Body of pancreas (tissue), 4 donors: ENCODE measurements at regions not wholly inside any gene's neighbourhood (a gene's known extent, or its start where the extent isn't known, plus 50 kb on each side); places are given as distances from the start of the nearest gene placed in this dataset.
A peak's percentile ranks its signal among the peaks of the same experiment; 100 is the strongest.

Experiments
- ATAC-seq: fragments of 150-250 bp; one replicate; pipeline ENCODE4 v1.9.1; 2016
- DNase-seq, 4 donors: peaks; one replicate each; pipeline ENCODE4 v3.0.0-alpha.2; 2019
- H3K27ac ChIP-seq, 4 donors: fragments of 200-600 bp; sonication (generic); 1 replicate in 3 of 4; 2 replicates in 1 of 4; pipeline versions ENCODE4 v1.5.1 to v1.6.1; 2016 to 2019; ENCODE audit warnings: mild to moderate bottlenecking in 1 of 4, mixed read lengths in 1 of 4, moderate library complexity in 1 of 4
- H3K27me3 ChIP-seq, 2 donors: fragments of 200-600 bp; sonication (generic); one replicate each; pipeline ENCODE4 v1.6.0; 2016; ENCODE audit warnings: mild to moderate bottlenecking in 1 of 2
- H3K36me3 ChIP-seq, 2 donors: fragments of 200-600 bp; sonication (generic); replicated peaks in 1 of 2; 2 replicates each; pipeline ENCODE4 v1.5.1; 2016; ENCODE audit warnings: low read depth in 2 of 2; ENCODE audit not compliant: insufficient read depth in 1 of 2
- H3K4me1 ChIP-seq: fragments of 200-600 bp; sonication (generic); one replicate; pipeline ENCODE4 v1.6.0; 2016
- H3K4me3 ChIP-seq, 2 donors: fragments of 200-600 bp; sonication (generic); 1 replicate in 1 of 2; 2 replicates in 1 of 2; pipeline ENCODE4 v1.5.1; 2016 to 2019
- H3K9me3 ChIP-seq, 3 donors: fragments of 200-600 bp; sonication (generic); 1 replicate in 2 of 3; 2 replicates in 1 of 3; pipeline ENCODE4 v1.5.1; 2016
- POLR2A ChIP-seq, 3 donors: fragments of 450-650 bp; IDR thresholded peaks; one replicate each; pipeline ENCODE4 v1.6.1; 2016; ENCODE audit warnings: antibody characterized with exemption in 3 of 3, mild to moderate bottlenecking in 2 of 3
- WGBS, 2 donors: methylation state at CpG; one replicate each; pipeline ENCODE4 v1.1.5; 2017; 5-methylcytosine and 5-hydroxymethylcytosine counted together
- intact Hi-C: fragments of 100-400 bp; cut with DNase I; formaldehyde crosslinking; loops from one replicate; pipeline ENCODE4 v1.15.1; 2023
- TF ChIP-seq, protein P1 (sequence below), 7 experiments: fragments of 450-650 bp in 4 of 7; fragments of 200-600 bp in 3 of 7; sonication (generic) in 3 of 7; IDR thresholded peaks; one replicate each; pipeline ENCODE4 v1.5.1; 2016 to 2019; ENCODE audit warnings: antibody characterized with exemption in 7 of 7

GRCh38 chr5:67996596-67996995 lies 219.0 kb upstream of the PIK3R1 start:
- no peak for TF ChIP-seq POLR2A (IDR thresholded peaks at IDR 0.05)
- TF ChIP-seq, protein P1, sequence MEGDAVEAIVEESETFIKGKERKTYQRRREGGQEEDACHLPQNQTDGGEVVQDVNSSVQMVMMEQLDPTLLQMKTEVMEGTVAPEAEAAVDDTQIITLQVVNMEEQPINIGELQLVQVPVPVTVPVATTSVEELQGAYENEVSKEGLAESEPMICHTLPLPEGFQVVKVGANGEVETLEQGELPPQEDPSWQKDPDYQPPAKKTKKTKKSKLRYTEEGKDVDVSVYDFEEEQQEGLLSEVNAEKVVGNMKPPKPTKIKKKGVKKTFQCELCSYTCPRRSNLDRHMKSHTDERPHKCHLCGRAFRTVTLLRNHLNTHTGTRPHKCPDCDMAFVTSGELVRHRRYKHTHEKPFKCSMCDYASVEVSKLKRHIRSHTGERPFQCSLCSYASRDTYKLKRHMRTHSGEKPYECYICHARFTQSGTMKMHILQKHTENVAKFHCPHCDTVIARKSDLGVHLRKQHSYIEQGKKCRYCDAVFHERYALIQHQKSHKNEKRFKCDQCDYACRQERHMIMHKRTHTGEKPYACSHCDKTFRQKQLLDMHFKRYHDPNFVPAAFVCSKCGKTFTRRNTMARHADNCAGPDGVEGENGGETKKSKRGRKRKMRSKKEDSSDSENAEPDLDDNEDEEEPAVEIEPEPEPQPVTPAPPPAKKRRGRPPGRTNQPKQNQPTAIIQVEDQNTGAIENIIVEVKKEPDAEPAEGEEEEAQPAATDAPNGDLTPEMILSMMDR (IDR thresholded peaks at IDR 0.05), result no peak
- 82 to 83% methylated on average over 10 of the region's 10 CpGs for WGBS, 2 donors
- Histone ChIP-seq H3K27me3 (no peaks in the 10 kb centered on the region), H3K4me3 (no peak overlapping the region), H3K36me3 (no peaks in the 10 kb centered on the region), H3K9me3 (no peaks in the 10 kb centered on the region), H3K27ac (no peak overlapping the region), H3K4me1 (no peaks in the 10 kb centered on the region)
- ATAC-seq (no peak), DNase-seq (no peak)
- intact Hi-C loops, result no loop called here

DNA sequence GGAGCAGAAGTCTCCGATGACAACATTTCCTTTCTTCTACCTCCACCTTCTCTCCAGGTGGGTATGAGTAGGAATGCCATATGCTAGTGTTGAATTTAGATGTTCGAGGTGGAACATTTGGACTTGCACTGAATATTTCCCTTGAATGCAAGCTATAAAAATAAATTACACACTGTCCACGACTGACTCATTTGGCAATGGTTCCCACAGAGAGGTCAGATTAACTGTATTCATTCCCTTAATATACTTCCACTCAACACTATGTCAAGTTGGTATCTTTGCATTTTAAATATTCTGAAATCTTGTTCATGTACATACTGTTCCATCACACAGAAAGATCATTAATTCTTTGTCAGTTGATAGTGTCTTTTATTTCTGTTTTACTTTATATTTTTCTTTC lies 222.6 kb upstream of the PIK3R1 start:
- ATAC-seq, result no peak
- no peaks in the 10 kb centered on the region for H3K4me1 ChIP-seq
- WGBS, 2 donors, result 48 to 51% methylated on average over 3 of the region's 3 CpGs

GRCh38 chr5:67989456-67989855 lies 226.1 kb upstream of the PIK3R1 start:
- Histone ChIP-seq H3K4me3 (no peak overlapping the region), H3K27ac (no peak overlapping the region), H3K4me1 (no peaks in the 10 kb centered on the region), H3K27me3 (no peaks in the 10 kb centered on the region), H3K9me3 (no peaks in the 10 kb centered on the region), H3K36me3 (no peaks in the 10 kb centered on the region)
- no peak for ATAC-seq
- peak in 1 of 4 donors; percentile 16 for DNase-seq
- intact Hi-C loops, result no loop called here
- WGBS, 2 donors, result 81 to 82% methylated on average over 2 of the region's 2 CpGs
- TF ChIP-seq POLR2A (IDR thresholded peaks at IDR 0.05), result no peak
- TF ChIP-seq, protein P1 (IDR thresholded peaks at IDR 0.05), result no peak

More for the DNA sequence above, 222.6 kb upstream of the PIK3R1 start:
- H3K9me3 ChIP-seq, result no peaks in the 10 kb centered on the region
- no peak overlapping the region for H3K27ac ChIP-seq
- no peaks in the 10 kb centered on the region for H3K36me3 ChIP-seq
- intact Hi-C loops, result no loop called here
- no peaks in the 10 kb centered on the region for H3K27me3 ChIP-seq
- DNase-seq, result no peak
- H3K4me3 ChIP-seq, result no peak overlapping the region
- no peak for TF ChIP-seq POLR2A (IDR thresholded peaks at IDR 0.05)
- TF ChIP-seq, protein P1 (IDR thresholded peaks at IDR 0.05), result no peak

DNA sequence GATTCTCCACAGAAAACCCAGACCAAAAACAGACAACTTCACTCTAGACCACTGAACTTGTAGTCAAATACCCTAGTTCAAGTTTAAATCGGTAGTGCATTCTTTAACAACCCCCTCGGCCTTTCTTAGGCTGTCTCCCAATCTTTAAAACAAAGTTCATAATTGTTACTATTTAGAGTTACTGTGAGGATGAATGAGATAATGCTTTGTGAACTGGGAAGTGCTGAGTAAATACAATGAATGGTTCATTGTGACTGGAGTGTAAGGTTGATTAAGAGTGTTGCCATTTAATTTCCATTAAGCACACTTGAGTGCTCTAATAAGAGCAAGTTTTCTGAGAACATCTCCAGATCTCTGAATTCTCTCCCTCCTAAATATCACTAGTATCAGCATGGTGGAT lies 228.8 kb upstream of the PIK3R1 start:
- Histone ChIP-seq H3K4me1 (no peaks in the 10 kb centered on the region), H3K36me3 (no peaks in the 10 kb centered on the region), H3K4me3 (no peak overlapping the region), H3K27me3 (no peaks in the 10 kb centered on the region), H3K9me3 (no peaks in the 10 kb centered on the region), H3K27ac (no peak overlapping the region)
- DNase-seq (no peak), ATAC-seq (no peak)
- TF ChIP-seq, protein P1 (IDR thresholded peaks at IDR 0.05), result no peak
- TF ChIP-seq POLR2A (IDR thresholded peaks at IDR 0.05), result no peak
- intact Hi-C loops, result no loop called here
- 34 to 36% methylated on average over 2 of the region's 2 CpGs for WGBS, 2 donors

- DNase-seq (no peak), ATAC-seq (no peak)
- Histone ChIP-seq H3K27me3 (no peaks in the 10 kb centered on the region), H3K36me3 (no peaks in the 10 kb centered on the region), H3K4me3 (no peak overlapping the region), H3K4me1 (no peaks in the 10 kb centered on the region), H3K27ac (no peak overlapping the region), H3K9me3 (no peaks in the 10 kb centered on the region)
- TF ChIP-seq, protein P1 (IDR thresholded peaks at IDR 0.05), result no peak
- no peak for TF ChIP-seq POLR2A (IDR thresholded peaks at IDR 0.05)
- 81 to 90% methylated on average over 3 of the region's 3 CpGs for WGBS, 2 donors
- intact Hi-C loops, result no loop called here
Measured at GRCh38 chr5:67985686-67986387, 229.7 kb upstream of the PIK3R1 start.
